ENCODE measurements at regions not wholly inside any gene's neighbourhood (a gene's known extent, or its start where the extent isn't known, plus 50 kb on each side); places are given as distances from the start of the nearest gene placed in this dataset.

DNA sequence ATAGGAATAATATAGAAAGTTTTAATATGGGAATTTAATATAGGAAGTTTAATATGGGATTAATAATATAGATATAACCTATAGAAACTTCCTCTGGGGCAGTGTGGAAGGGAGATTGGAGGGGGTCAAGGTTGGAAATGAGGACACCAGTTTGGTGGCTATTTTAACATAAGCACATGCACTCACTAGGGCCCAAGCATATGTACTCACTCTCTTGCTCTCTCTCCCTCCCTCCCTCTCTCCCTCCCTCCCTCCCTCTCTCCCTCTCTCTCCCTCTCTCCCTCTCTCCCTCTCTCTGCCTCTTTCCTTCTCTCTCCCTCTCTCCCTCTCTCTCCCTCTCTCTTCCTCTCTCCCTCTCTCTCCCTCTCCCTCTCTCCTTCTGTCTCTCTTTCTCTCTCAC is 528.1 kb downstream of the NPIPA7 start:
- H3K4me3 ChIP-seq, result no peak overlapping the region
- H3K9me3 ChIP-seq, result peaks cover under 1% of the 10 kb centered on the region; the same call in 1 of the 3 replicates
- no peak for DNase-seq (ENCODE audit: low read depth in 1 of 2, low spot score in 1 of 2)
- ChIA-PET CTCF (no interaction called here), POLR2A (no interaction called here)
- H3K27ac ChIP-seq, result no peak overlapping the region
- no peak for FAIRE-seq
- TF ChIP-seq JUNB (IDR thresholded peaks at IDR 0.05), result no peak
- TF ChIP-seq GATA3 (IDR thresholded peaks at IDR 0.05; ENCODE audit: borderline replicate concordance), result no peak
- no peak for TF ChIP-seq CBX8 (IDR thresholded peaks at IDR 0.05)
- ATAC-seq, result no peak
- no peak overlapping the region for H3K4me2 ChIP-seq
- 0 out of 3 replicates have a peak, but pooled peaks cover 5% of the 10 kb centered on the region for H3K4me1 ChIP-seq

DNA sequence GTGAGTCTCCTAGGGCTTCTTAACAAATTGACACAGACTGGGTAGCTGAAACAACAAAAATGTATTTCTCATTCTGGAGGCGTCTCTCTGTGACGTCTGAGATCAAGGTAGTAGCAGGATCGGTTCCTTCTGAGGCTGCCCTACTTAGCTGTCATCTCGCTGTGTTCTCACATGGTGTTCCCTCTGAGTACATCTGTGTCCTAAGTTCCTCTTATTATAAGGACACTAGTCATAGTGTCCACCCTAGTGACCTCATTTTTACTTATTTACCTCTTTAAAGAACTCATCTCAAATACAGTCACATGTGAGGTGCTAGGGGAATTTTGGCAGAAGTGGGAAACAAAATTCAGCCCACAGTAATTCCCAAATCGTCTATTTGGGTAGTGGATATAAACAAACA is 529.1 kb downstream of the NPIPA7 start:
- no peak for ATAC-seq

DNA sequence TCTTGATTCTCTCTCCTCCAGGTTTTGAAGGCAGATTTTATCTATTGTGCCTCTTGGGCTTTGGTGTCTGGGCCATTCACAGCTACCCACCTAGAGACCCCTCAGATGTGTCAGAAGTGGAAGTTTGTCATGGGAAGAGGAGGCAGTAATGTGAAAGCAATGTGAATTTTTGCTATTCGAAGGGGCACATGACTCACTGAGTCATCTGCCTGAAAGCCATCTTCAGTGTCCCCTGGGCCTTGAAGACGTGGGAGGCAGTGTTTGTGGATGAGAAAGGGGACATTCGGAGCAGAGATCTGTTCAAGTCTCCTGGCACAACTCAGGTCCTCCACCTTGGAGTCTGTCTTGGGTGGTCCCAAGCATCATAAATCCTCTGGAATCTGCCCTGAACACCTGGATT is 530.2 kb downstream of the NPIPA7 start:
- 21% methylated on average over 3 of the region's 3 CpGs for WGBS (ENCODE audit: missing lambda C conversion rate)
- Histone ChIP-seq H3K4me1 (0 out of 3 replicates have a peak, but pooled peaks cover 5% of the 10 kb centered on the region), H3K4me2 (no peak overlapping the region), H3K9me3 (no peaks in the 10 kb centered on the region; the same call in 2 of the 3 replicates), H3K4me3 (no peak overlapping the region), H3K27ac (no peak overlapping the region)
- ATAC-seq (no peak), FAIRE-seq (no peak), DNase-seq (ENCODE audit: low read depth in 1 of 2, low spot score in 1 of 2) (no peak)
- POLR2A ChIA-PET, result no interaction called here
- TF ChIP-seq RNF2 (IDR thresholded peaks at IDR 0.05; ENCODE audit: borderline replicate concordance, low read depth), result no peak
- TF ChIP-seq RAD21 (conservative IDR thresholded peaks at IDR 0.05 in 1 of 2, IDR thresholded peaks at IDR 0.05 in 1 of 2), result no peak
- TF ChIP-seq KDM1A (IDR thresholded peaks at IDR 0.05; ENCODE audit: low read depth), result no peak
- TF ChIP-seq TFCP2L1 (CRISPR knock-in tag; IDR thresholded peaks at IDR 0.05), result no peak
- TF ChIP-seq FOSB (CRISPR knock-in tag; IDR thresholded peaks at IDR 0.05), result no peak
- TF ChIP-seq, protein P1, sequence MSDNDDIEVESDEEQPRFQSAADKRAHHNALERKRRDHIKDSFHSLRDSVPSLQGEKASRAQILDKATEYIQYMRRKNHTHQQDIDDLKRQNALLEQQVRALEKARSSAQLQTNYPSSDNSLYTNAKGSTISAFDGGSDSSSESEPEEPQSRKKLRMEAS (IDR thresholded peaks at IDR 0.05), result no peak
- no peak for TF ChIP-seq CHD4 (IDR thresholded peaks at IDR 0.05; ENCODE audit: borderline replicate concordance)
- CTCF ChIA-PET, result no interaction called here

More for the DNA sequence above, 529.1 kb downstream of the NPIPA7 start:
- 33% methylated on average over 5 of the region's 5 CpGs for WGBS (ENCODE audit: missing lambda C conversion rate)
- ChIA-PET CTCF (no interaction called here), POLR2A (no interaction called here)
- Histone ChIP-seq H3K4me1 (0 out of 3 replicates have a peak, but pooled peaks cover 5% of the 10 kb centered on the region), H3K4me3 (no peak overlapping the region), H3K9me3 (no peaks in the 10 kb centered on the region; the same call in 2 of the 3 replicates), H3K27ac (no peak overlapping the region), H3K4me2 (no peak overlapping the region)
- FAIRE-seq (no peak), DNase-seq (ENCODE audit: low read depth in 1 of 2, low spot score in 1 of 2) (no peak)
- no peak for TF ChIP-seq EHF (CRISPR knock-in tag; IDR thresholded peaks at IDR 0.05)
- no peak for TF ChIP-seq EP300 (IDR thresholded peaks at IDR 0.05)
- TF ChIP-seq KDM5A (IDR thresholded peaks at IDR 0.05), result no peak
- TF ChIP-seq POLR2AphosphoS2 (conservative IDR thresholded peaks at IDR 0.05; ENCODE audit: low read length), result no peak
- no peak for TF ChIP-seq TP53 (CRISPR knock-in tag; IDR thresholded peaks at IDR 0.05)
- no peak for TF ChIP-seq RNF2 (IDR thresholded peaks at IDR 0.05; ENCODE audit: borderline replicate concordance, low read depth)
- TF ChIP-seq JUN (IDR thresholded peaks at IDR 0.05), result no peak
- no peak for TF ChIP-seq PHF8 (IDR thresholded peaks at IDR 0.05; ENCODE audit: borderline replicate concordance, low read depth)
- no peak for TF ChIP-seq RARB (CRISPR knock-in tag; IDR thresholded peaks at IDR 0.05)
- TF ChIP-seq RAD21 (conservative IDR thresholded peaks at IDR 0.05 in 1 of 2, IDR thresholded peaks at IDR 0.05 in 1 of 2), result no peak
- TF ChIP-seq HEYL (CRISPR knock-in tag; IDR thresholded peaks at IDR 0.05), result no peak

DNA sequence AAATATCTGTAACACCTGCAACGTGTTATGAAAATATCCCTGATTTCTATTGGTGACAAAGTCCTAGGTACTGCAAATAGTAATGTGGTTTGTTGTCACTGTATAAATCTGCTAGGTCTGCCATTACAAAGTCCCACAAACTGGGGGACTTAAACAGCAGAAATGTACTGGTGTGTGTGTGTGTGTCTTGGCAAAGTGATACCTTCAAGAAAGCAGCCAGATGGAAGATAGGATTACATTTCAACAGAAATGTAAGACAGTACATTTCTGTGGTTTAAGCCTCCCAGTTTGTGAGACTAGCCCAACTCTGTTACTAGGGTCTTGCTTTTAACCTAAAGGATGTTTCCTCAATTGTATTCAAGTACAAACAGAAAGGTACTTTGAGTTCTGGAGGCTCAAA is 531.7 kb downstream of the NPIPA7 start:
- H3K4me1 ChIP-seq, result peaks cover 9% of the 10 kb centered on the region; the same call in 2 of the 3 replicates
- 28% methylated on average over 1 of the region's 1 CpG for WGBS (ENCODE audit: missing lambda C conversion rate)
- POLR2A ChIA-PET, result no interaction called here
- TF ChIP-seq EHMT2 (IDR thresholded peaks at IDR 0.05; ENCODE audit: low read depth) (no peak), CBX2 (IDR thresholded peaks at IDR 0.05; ENCODE audit: borderline replicate concordance, low read depth) (no peak), CHD2 (IDR thresholded peaks at IDR 0.05; ENCODE audit: low read length, partially characterized antibody) (no peak), HOXB5 (CRISPR knock-in tag; IDR thresholded peaks at IDR 0.05) (no peak), NFE2L2 (conservative IDR thresholded peaks at IDR 0.05; ENCODE audit: low read length) (no peak), RNF2 (IDR thresholded peaks at IDR 0.05; ENCODE audit: borderline replicate concordance, low read depth) (no peak), HOXA7 (CRISPR knock-in tag; IDR thresholded peaks at IDR 0.05) (no peak), POLR2AphosphoS2 (conservative IDR thresholded peaks at IDR 0.05; ENCODE audit: low read length) (no peak), RCOR1 (IDR thresholded peaks at IDR 0.05; ENCODE audit: low read depth, low read length) (no peak)
- TF ChIP-seq, protein P2, sequence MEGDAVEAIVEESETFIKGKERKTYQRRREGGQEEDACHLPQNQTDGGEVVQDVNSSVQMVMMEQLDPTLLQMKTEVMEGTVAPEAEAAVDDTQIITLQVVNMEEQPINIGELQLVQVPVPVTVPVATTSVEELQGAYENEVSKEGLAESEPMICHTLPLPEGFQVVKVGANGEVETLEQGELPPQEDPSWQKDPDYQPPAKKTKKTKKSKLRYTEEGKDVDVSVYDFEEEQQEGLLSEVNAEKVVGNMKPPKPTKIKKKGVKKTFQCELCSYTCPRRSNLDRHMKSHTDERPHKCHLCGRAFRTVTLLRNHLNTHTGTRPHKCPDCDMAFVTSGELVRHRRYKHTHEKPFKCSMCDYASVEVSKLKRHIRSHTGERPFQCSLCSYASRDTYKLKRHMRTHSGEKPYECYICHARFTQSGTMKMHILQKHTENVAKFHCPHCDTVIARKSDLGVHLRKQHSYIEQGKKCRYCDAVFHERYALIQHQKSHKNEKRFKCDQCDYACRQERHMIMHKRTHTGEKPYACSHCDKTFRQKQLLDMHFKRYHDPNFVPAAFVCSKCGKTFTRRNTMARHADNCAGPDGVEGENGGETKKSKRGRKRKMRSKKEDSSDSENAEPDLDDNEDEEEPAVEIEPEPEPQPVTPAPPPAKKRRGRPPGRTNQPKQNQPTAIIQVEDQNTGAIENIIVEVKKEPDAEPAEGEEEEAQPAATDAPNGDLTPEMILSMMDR (IDR thresholded peaks at IDR 0.05), result no peak
- ATAC-seq, result no peak
- DNase-seq (ENCODE audit: low read depth in 1 of 2, low spot score in 1 of 2), result no peak
- CTCF ChIA-PET, result no interaction called here
- H3K4me3 ChIP-seq, result no peak overlapping the region
- H3K27ac ChIP-seq, result no peak overlapping the region
- no peaks in the 10 kb centered on the region; the same call in 2 of the 3 replicates for H3K9me3 ChIP-seq
- H3K4me2 ChIP-seq, result no peak overlapping the region
- FAIRE-seq, result no peak
